ENCODE measurements at regions not wholly inside any gene's neighbourhood (a gene's known extent, or its start where the extent isn't known, plus 50 kb on each side); places are given as distances from the start of the nearest gene placed in this dataset.

GRCh38 chr5:27388755-27389154, 350.4 kb upstream of the CDH9 start:
- TF ChIP-seq TAF1 (IDR thresholded peaks at IDR 0.05; ENCODE audit: low read depth) (no peak), CREB1 (IDR thresholded peaks at IDR 0.05; ENCODE audit: low read depth) (no peak), FOXM1 (IDR thresholded peaks at IDR 0.05; ENCODE audit: borderline replicate concordance, low read depth) (no peak), RAD21 (IDR thresholded peaks at IDR 0.05; ENCODE audit: low read depth) (no peak), EP300 (IDR thresholded peaks at IDR 0.05; ENCODE audit: borderline replicate concordance) (no peak), REST (IDR thresholded peaks at IDR 0.05; ENCODE audit: low read depth) (no peak), NFIC (IDR thresholded peaks at IDR 0.05) (no peak), MAX (IDR thresholded peaks at IDR 0.05) (no peak), EGR1 (IDR thresholded peaks at IDR 0.05) (no peak), CEBPB (IDR thresholded peaks at IDR 0.05) (no peak), USF1 (IDR thresholded peaks at IDR 0.05) (no peak), TCF12 (IDR thresholded peaks at IDR 0.05; ENCODE audit: low read depth) (no peak), YY1 (IDR thresholded peaks at IDR 0.05; ENCODE audit: low read depth) (no peak)

Data from Ishikawa (cell line).